Ovary (tissue), 3 donors: ENCODE measurements at regions not wholly inside any gene's neighbourhood (a gene's known extent, or its start where the extent isn't known, plus 50 kb on each side); places are given as distances from the start of the nearest gene placed in this dataset.

Source experiments
- CTCF ChIP-seq, 3 donors: fragments of 450-650 bp in 2 of 3; fragments of 200-600 bp in 1 of 3; IDR thresholded peaks; one replicate each; pipeline versions ENCODE4 v1.5.1 to v1.8.0; 2016 to 2022; ENCODE audit warnings: antibody characterized with exemption in 3 of 3, mild to moderate bottlenecking in 1 of 3
- POLR2A ChIP-seq: fragments of 450-650 bp; IDR thresholded peaks from one replicate; pipeline ENCODE4 v1.6.1; 2017; ENCODE audit warnings: antibody characterized with exemption, mild to moderate bottlenecking, moderate library complexity
- donor health status: DM: no; HTN: no; CAD: no.

GRCh38 chr3:159210336-159210735 is 408.5 kb downstream of the MFSD1 start:
- TF ChIP-seq POLR2A: no peak
- no peak for TF ChIP-seq CTCF (IDR thresholded peaks at IDR 0.05)
